ENCODE measurements at regions not wholly inside any gene's neighbourhood (a gene's known extent, or its start where the extent isn't known, plus 50 kb on each side); places are given as distances from the start of the nearest gene placed in this dataset.

DNA sequence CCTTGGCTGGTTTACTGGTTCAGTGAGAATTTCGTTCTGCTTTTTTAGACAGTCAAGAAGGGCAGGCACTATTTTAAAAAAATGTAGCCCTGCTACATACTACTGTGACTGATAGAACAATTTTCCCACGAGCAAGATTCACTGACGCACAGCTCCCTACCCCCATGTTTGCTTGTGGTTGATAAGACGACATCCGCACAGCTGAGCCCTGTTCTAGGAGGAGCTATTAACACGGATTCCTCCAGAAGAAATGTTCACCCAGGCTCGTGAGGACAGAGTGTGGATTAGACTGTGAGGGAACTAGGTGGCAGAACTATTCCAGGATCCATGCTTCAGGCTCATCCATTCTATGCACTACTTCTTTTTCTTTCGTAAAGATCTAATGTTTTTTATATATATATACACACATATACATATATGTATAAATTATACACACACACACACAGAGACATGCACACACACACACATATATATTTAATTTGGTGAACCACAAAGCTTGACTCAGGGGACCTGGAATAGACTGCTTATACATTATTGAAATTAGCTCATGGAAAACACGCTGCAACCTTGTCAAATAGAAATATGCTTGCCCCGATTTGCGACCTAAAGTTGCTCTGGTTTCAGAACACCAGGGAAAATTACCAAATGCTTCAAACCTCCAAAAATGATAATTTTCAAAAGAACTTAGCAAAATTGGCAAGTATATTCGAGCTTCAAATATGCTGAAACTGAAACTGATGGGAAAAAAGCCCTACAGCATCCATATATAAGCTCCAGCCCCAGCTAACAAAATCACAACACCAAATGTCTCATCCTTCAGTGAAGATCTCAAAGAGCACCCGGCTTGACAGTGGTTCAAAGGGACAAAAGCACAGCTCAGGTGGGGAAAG, 370.4 kb downstream of the SOCS6 start:
- no peak for DNase-seq (ENCODE audit: low spot score)

DNA sequence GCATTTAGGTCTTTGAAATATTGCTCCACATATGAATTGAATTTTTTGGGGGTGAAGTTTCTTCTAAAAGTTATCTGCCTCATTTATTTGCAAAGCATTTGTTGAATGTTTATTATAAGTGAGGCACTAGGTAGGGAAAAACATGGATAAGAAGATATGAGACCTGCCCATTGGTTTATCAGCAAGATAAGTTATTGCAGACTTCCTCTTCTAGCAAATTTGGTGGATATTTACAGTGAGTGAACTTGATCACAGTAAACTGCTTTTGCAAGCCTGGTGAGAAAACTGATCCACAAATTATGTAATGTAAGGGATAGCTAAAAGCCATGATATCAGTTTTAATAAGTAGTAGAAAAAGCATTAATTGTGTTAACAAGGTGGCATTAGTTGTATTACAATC, 364.8 kb downstream of the SOCS6 start:
- no peak for DNase-seq (ENCODE audit: low spot score)

DNA sequence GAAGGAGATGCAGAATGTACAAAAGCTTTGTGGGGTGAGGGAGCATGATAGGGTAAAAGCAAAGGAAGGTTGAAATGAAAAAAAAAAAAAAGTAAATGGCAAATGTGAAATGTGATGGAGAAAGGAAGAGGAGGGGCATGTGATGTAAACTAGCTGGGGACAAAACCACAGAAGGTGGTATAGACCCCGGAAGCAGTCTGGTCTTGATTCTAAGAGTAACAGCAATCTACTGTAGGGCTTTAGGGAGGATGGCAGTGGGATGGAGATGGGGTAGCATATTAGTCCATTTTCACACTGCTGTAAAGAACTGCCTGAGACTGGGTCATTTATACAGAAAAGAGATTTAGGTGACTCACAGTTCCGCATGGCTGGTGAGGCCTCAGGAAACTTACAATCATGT, 362.0 kb downstream of the SOCS6 start:
- DNase-seq (ENCODE audit: low spot score): no peak

DNA sequence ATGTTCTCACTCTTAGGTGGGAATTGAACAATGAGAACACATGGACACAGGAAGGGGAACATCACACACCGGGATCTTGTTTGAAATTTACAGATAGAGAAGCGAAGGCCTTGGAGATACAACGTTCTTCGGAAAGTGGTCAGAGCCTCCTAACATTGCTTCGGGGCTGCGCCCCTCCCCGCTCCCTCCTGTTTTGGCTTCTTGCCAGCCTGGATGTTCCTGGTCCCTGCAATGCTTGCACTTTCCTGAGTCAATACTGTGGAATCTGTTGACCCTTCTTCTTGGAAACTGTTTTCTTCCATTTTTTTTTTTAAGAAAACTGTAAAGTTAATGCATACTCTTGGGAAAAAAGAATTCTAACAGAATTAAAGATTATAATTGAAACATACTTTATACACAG, 360.8 kb downstream of the SOCS6 start:
- no peak for DNase-seq (ENCODE audit: low spot score)

DNA sequence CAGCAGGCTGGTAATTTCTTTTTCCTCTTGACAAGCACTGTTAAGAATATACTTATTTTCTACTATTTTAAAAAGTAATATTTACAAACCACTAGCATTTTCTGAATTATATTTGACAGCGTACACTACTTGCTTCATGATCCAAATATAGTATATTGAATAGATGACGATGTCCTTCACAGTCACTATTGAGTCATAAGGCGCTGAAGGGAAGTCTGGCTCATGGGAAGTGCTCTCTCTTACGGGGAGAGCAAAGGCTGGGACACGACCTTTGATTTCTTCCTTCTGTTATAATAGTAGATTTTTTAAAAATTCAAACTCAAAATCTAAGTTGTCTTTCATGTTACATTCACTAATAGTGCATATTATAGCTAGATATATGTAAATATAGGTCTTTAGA, 357.1 kb downstream of the SOCS6 start:
- DNase-seq (ENCODE audit: low spot score): no peak

DNA sequence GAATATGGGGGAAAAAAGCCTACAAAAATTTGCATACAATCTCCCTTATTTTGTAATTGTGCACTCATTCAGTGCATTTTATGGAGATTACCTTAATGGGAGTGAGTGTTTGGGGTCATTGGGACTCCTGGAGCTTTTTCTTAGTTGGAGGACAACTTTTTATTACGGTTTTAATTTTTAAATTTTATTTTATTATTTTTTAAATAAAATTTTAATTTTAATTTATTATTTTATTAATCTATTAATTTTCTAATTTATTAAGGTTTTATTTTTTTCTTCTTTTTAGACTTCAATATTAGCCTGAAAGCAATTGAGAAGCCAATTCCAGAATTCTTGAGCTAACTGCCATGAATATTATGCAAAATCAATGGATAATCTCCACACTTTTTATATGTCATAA, 355.0 kb downstream of the SOCS6 start:
- no peak for DNase-seq (ENCODE audit: low spot score)

DNA sequence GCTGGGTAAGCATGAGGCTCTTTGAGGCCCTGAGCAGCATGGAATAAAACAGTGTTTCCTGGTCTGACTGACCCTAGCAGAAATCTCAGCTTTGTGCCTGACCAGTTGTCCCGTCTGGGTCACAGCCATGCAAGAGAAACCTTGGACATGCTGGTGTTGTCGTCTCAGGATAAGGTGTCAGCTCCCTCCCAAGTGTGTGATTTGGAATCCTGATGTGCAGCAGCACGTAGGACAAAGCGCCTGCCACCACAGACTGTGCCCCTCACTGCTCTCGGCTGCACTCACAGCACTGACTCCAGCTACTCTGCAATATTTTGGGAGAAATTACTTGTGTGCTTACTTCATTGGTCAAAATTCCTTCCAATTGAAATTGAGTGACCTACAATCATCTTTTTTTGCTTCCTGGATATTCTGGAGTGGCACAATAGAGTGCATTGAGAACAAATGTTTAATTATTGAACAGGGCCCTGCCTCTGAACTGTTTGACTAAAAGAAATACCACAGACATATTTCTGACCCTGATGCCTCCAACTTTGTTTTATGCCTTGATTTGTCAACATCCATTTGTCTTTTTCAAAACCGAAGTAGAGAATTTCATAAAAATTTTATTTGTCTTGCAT, 352.4 kb downstream of the SOCS6 start:
- DNase-seq (ENCODE audit: low spot score): no peak

DNA sequence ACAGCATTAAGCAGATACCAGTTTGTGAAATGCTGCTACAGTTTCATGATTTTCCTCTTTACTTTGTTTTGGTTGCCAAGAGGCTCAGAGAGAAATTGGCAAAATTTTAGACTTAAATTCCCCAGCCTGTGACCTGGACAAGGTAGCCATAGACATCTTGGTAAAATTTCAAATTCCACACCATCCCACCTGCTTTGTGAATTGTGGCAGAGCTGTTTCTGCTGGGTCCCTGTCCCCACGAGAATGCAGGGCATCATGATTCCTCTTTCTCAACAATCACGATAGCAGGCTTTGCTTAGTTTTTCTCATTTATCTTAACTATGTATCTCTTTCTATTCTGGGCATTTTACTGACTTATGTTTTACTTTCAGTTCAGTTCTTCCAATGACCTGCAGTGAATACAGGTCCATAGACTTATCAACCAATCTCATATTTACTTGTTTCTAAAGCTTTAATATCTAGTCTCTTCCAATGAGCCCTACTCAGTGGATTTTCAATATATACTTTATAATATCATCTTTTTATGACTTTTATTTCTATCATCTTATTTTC, 351.6 kb downstream of the SOCS6 start:
- no peak for DNase-seq (ENCODE audit: low spot score)

DNA sequence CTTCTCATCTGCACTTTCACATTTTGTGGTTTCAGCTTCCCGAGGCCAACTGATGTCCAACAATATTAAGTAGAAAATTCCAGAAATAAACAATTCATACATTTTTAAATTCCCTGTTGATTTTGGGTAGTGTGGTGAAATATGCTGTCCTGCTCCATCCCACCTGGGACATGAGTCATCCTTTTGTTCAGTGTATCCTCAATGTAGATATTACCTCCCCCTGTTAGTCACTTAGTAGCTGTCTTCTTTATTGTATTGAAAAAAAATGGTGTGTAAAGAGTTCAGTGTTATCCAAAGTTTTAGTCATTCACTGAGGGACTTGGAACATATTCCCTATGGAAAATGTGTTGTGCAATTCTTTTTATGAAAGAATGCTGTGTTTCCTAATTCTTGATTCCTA, 348.1 kb downstream of the SOCS6 start:
- DNase-seq (ENCODE audit: low spot score): no peak

DNA sequence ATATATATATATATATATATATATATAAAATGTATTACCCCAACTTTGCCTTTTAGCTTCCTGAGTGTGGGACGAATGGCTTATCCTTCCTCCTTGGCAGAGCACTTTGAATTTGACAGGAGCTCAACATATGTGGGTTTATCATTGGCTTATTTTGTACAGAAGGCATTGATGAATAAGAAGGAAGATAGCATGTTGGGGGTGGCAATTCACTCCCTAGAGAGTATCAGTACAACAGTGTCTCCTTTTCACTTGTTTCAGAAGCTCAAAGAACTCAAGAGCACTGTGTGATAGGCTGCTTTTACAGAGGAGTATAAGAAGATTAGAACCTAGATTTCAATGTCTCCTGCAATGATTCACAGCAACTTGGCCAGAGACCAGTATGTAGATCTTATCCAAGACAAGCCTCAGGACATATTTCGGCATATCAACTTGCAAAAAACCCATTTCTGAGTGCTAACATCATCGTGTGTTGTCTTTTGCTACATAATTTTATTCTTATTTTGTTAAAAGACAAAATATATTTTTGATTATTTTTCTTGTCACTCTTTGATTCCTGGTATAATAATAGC, 345.8 kb downstream of the SOCS6 start:
- DNase-seq (ENCODE audit: low spot score): no peak

DNA sequence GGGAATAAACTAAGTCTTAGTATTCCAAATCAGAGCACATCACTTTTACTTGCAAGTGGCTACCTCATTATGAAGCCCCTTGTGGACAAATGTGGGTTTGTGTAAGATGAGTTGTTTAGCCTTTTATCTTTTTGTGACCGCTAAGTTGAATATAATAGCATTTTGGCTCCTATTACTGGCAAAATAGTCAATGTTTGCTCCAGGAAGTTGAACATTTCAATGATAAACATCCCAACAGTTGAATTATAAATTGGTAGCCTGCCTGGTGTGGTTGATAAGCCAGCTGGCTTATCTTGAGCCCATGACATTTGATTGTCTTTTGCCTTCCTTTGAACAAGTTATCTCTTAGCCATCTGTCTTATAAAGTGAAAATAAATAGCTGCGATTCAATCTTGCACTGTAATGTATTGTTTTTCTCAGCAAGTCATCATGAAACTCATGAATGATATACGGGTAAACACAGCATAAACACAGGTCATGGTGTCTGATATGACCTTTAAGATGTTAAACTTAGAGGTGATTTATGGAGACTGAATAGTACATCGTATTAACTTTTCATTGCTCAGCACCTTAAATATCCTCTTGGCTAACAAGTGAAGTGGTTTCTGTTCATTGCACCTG, 338.4 kb downstream of the SOCS6 start:
- no peak for DNase-seq (ENCODE audit: low spot score)

DNA sequence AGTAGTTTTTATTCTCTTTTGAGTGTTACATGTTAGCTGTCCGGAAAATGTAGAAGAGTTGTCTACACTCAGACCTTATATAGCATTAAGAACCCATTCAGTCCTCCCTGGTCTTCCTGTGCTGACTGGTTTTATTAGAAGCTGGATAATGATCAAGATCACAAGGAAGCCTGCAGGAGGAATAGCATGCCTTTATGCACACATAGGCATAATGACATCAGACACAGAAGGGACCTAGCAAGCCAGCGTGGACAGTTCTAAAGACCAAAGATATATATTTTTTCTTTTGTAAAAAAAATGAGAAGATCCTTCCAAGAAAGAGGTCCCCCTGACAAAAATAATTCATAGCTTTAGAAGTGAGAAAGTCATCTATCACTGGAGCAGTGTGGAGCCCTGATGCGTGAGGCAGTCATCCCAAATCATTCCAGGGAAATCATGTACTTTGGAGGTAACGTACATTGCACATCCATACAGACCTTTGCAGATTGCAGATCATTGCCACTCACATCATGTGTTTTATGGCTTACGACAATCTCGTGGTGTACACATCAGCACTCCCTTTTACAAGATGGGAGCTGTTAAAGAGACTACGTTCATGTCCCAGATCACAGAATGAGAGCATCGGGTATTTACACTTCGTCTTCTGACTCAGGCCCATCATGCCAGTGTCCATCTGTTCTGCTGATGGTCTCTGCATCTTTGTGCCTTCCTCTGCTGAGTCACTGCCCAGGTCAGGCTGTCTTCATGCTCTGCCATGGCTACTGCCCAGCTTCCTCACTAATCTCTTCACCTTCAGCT, 334.0 kb downstream of the SOCS6 start:
- DNase-seq (ENCODE audit: low spot score): no peak

DNA sequence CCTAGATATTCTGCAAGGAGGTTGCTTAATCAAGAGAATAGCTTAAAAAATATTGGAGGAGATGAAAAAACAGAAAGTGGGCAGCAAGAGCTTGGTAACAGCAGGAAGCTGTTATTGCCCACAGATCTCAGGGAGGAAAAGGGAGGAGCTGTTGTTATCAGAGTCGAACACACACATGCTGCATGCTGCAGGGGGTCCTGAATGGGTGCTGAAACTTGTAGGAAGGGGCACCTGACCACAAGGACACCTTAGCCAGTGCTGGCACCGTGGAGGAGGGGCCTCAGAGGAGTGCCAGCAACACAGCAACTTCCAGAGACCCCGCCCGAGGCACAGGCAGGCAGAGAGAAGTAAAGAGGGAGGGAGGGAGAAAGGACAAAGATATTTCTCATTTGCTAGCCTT, 332.9 kb downstream of the SOCS6 start:
- no peak for DNase-seq (ENCODE audit: low spot score)

DNA sequence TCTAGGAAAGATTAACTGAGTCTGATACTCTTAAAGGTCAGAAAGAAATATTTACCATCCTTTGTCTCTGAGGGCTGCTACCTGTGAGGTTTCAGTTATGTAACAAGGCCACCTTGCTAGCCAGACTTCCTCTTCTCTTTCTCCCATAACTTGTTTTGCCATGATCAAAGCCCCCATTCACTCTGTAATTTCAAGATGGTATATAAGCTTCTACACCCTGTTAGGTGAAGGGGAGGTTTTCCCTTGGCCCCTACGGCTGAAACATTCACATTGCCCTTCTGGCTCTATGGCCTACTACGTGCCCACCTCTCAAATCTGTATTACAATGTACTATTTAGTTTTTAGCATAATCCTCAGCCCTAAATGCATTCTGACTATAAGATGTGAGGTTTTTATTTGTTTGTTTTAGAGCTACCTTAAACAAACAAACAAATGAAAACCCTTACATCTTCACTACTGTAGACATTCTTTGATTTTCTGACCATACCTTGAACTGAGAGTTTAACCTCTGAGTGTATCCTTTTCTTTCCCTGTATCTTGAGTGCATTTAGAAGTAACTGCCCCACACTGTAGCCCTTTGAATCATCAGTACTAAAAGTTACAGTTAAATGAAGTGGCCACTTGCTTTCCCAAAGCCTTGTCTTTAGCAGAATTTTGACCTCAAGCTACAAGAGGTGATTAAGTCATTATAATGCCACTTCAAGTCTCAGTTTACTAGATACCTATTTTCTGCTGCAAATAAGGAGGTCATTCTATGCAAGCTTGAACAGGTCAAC, 332.2 kb downstream of the SOCS6 start:
- DNase-seq (ENCODE audit: low spot score): no peak

DNA sequence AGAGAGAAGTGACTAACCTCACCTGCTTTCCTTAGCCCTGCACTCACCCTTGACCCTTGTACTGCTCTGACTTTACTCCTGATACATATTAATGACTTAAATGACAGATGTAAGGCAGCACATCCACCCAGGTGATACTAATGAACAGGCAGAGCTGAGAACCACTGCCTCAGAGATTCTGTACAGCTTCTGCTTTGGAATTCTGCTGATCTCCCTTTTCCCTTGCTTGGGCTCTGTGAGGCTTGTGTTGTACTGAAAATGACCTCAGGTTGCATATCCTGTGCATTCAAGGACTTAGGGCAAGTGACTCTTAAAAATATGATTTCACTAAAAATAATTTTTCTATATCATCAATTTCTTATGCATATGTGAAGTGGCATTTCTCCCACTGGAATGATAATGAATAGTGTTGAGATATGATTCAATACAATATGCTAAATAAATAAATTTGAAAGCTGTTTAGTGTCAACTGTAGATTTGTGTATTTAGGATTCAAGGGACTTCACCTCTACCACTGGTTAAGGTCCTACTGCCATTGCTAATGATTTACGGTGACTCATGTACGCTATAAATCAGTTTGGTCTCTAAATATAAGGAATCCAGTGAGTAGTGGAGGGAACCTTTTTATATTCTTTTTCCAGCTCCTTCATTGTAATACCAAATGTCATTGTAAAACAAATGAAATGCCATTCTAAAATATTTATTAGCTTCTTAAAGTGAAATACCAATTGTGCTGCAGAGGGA, 328.3 kb downstream of the SOCS6 start:
- DNase-seq (ENCODE audit: low spot score): no peak

DNA sequence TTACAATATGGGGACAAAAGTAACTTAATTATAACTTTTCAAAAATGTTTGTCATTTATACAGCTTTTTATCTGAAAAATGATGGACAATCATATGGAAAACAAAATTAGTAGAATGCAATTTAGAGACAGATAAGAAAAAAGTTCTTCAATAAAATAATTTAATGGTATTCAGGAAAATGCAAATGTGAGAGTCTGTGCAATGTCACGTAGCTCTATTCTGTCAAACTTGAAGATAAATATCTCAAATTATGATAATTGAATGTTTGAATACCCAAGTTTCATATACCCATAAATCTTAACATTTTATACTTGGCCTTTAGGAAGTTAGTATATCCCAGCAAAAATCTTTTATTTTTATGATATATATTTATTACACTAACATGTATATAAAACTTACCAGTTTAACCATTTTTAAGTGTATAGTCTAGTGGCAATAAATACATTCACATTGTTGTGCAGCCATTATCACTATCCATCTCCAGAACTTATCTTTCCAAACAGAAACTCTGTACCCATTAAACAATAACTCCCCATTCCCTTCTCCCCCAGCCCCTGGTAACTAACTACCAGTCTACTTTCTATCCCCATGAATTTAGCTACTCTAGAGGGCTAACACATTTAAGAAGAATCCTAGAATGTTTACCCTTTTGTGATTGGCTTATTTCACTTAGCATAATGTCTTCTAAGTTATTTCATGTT, 311.5 kb downstream of the SOCS6 start:
- no peak for DNase-seq (ENCODE audit: low spot score)

DNA sequence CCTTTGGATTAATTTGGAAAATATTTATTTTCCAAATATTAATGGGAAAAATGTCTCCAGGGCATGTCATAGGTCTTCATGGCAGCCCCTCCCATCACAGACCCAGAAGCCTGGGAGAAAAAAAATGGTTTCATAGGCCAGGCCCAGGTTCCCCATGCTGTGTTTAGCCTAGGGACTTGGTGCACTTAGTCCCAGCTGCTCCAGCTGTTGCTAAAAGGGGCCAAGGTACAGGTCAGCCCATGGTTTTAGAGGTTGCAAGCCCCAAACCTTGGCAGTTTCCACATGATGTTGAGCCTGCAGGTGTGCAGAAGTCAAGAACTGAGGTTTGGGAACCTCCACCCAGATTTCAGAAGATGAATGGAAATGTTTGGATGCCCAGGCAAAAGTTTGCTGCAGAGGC, 309.6 kb downstream of the SOCS6 start:
- DNase-seq (ENCODE audit: low spot score): no peak

DNA sequence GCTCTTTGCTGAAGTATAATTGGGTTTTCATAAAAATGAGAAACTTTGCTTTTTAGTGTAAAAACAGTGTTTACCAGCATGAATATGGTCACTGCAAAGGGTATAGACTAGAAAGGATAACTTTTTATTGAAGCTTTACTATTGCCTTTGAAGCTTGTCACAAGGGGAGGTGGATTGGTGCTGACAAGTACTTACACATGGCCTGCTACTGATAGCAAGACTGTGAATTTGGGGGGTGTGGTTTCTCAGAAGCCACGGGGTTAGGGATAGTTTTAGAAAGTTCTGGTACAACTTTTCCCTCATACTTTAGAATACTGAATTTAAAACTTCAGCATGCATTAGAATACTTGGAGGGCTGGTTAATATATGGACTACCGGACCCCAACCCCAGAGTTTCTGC, 294.1 kb downstream of the SOCS6 start:
- no peak for DNase-seq (ENCODE audit: low spot score)

DNA sequence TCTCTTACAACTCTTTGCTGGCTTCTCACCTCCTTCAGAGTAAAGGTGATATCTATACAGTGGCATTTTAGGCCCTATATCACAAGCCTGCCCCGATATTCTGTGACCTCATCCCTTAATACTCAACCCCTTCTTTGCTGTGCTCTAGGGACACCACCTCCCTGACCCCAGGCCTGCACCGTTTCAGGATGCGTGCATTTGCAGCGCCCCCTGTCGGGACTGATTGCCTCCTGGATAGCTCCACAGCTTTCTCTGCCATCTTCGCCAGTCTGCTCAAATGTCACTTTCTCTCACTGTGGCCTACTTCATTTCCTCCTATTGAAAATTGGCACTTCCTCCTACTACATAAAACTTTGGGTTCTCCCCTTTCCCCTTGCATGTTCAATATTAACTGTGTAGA, 289.6 kb downstream of the SOCS6 start:
- DNase-seq (ENCODE audit: low spot score): no peak

DNA sequence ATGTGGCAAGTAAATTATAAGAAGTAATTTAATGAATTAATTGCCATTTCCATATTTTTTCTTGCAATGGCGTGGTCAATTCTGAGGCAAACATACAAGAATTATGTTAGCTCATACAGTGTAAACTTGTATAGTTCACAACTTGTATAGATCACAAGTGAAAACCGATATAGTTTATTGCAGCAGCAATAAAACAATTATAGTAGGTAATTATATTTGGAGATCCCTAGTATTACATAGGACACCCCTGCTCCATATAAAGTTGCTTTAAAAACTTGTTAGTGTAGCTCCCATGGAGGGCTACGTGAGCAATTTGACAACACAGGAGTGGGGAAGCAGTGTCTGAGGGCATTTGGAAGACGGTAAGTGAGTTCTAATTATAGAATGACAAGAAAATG, 288.2 kb downstream of the SOCS6 start:
- no peak for DNase-seq (ENCODE audit: low spot score)

All from Ammon's horn (tissue), 1 donor.